Esophagus muscularis mucosa (tissue), 4 donors: ENCODE measurements at regions not wholly inside any gene's neighbourhood (a gene's known extent, or its start where the extent isn't known, plus 50 kb on each side); places are given as distances from the start of the nearest gene placed in this dataset.

Source experiments
- EP300 ChIP-seq: sonication (generic); formaldehyde crosslinking; IDR thresholded peaks from one replicate; pipeline ENCODE4 v1.6.1; 2017; ENCODE audit warnings: antibody characterized with exemption
- POLR2AphosphoS5 ChIP-seq, 2 donors: sonication (generic); formaldehyde crosslinking; IDR thresholded peaks; one replicate each; pipeline ENCODE4 v1.6.1; 2017; ENCODE audit warnings: antibody characterized with exemption in 2 of 2
- TF ChIP-seq, protein P1 (sequence below), 3 experiments: fragments of 200-600 bp in 2 of 3; fragments of 450-650 bp in 1 of 3; sonication (generic) in 2 of 3; IDR thresholded peaks; one replicate each; pipeline ENCODE4 v1.5.1; 2017 to 2019; ENCODE audit warnings: antibody characterized with exemption in 3 of 3, mild to moderate bottlenecking in 2 of 3, moderate library complexity in 1 of 3

- TF ChIP-seq, protein P1, sequence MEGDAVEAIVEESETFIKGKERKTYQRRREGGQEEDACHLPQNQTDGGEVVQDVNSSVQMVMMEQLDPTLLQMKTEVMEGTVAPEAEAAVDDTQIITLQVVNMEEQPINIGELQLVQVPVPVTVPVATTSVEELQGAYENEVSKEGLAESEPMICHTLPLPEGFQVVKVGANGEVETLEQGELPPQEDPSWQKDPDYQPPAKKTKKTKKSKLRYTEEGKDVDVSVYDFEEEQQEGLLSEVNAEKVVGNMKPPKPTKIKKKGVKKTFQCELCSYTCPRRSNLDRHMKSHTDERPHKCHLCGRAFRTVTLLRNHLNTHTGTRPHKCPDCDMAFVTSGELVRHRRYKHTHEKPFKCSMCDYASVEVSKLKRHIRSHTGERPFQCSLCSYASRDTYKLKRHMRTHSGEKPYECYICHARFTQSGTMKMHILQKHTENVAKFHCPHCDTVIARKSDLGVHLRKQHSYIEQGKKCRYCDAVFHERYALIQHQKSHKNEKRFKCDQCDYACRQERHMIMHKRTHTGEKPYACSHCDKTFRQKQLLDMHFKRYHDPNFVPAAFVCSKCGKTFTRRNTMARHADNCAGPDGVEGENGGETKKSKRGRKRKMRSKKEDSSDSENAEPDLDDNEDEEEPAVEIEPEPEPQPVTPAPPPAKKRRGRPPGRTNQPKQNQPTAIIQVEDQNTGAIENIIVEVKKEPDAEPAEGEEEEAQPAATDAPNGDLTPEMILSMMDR (IDR thresholded peaks at IDR 0.05): no peak
- TF ChIP-seq POLR2AphosphoS5 (IDR thresholded peaks at IDR 0.05) (no peak), EP300 (no peak)
Measured at GRCh38 chr5:63685454-63685853, 276.8 kb downstream of the HTR1A start.
